Keratinocyte (primary cell): ENCODE measurements at regions not wholly inside any gene's neighbourhood (a gene's known extent, or its start where the extent isn't known, plus 50 kb on each side); places are given as distances from the start of the nearest gene placed in this dataset.
A peak's percentile ranks its signal among the peaks of the same experiment; 100 is the strongest.

Source experiments
- DNase-seq: peaks from one replicate; pipeline ENCODE4 v3.0.0-alpha.2; 2011; ENCODE audit warnings: low read depth, missing footprints, low spot score
- FAIRE-seq: peaks from 2 replicates; lab custom pipeline; 2011; peaks lifted over from hg19 to GRCh38; lab: Jason Lieb, UNC
- H2AFZ ChIP-seq: 2 replicates; pipeline ENCODE4 v1.6.0; 2012; ENCODE audit warnings: low read length, control low read depth, inconsistent platforms; ENCODE audit not compliant: control insufficient read depth
- H3K27ac ChIP-seq: 2 replicates; pipeline ENCODE4 v1.5.1; 2011; ENCODE audit warnings: low read length; ENCODE audit not compliant: control insufficient read depth, insufficient read depth
- H3K27me3 ChIP-seq: 3 replicates; pipeline ENCODE4 v1.6.0; 2011; ENCODE audit warnings: low read length; ENCODE audit not compliant: control insufficient read depth, insufficient read depth; ENCODE audit errors: extremely low read depth
- H3K36me3 ChIP-seq, 2 experiments: 2 replicates in 1 of 2; 3 replicates in 1 of 2; pipeline ENCODE4 v1.5.1; 2011; ENCODE audit warnings: low read length in 2 of 2, mild to moderate bottlenecking in 1 of 2; ENCODE audit not compliant: control insufficient read depth in 2 of 2, insufficient read depth in 2 of 2; ENCODE audit errors: extremely low read depth in 1 of 2
- H3K4me1 ChIP-seq: 3 replicates; pipeline ENCODE4 v1.5.1; 2011; ENCODE audit warnings: low read length; ENCODE audit not compliant: control insufficient read depth, insufficient read depth; ENCODE audit errors: extremely low read depth
- H3K4me2 ChIP-seq: 3 replicates; pipeline ENCODE4 v1.6.0; 2011; ENCODE audit warnings: low read depth, low read length; ENCODE audit not compliant: control insufficient read depth, insufficient read depth; ENCODE audit errors: extremely low read depth
- H3K4me3 ChIP-seq, 3 experiments: fragments of 200-600 bp in 1 of 3; sonication (generic) in 1 of 3; 2 replicates in 2 of 3; 3 replicates in 1 of 3; pipeline ENCODE4 v1.5.1; 2011 to 2016; ENCODE audit warnings: low read length in 3 of 3, mild to moderate bottlenecking in 3 of 3, control low read depth in 2 of 3, inconsistent platforms in 1 of 3, low read depth in 1 of 3, mixed read lengths in 1 of 3, mixed run types in 1 of 3, moderate library complexity in 1 of 3; ENCODE audit not compliant: control insufficient read depth in 2 of 3, insufficient read depth in 2 of 3; ENCODE audit errors: extremely low read depth in 1 of 3
- H3K79me2 ChIP-seq: 2 replicates; pipeline ENCODE4 v1.6.0; 2012; ENCODE audit warnings: low read length; ENCODE audit not compliant: control insufficient read depth, insufficient read depth
- H3K9ac ChIP-seq: 3 replicates; pipeline ENCODE4 v1.6.0; 2011; ENCODE audit warnings: low read length; ENCODE audit not compliant: control insufficient read depth, insufficient read depth; ENCODE audit errors: extremely low read depth
- H3K9me1 ChIP-seq: 3 replicates; pipeline ENCODE4 v1.6.0; 2011; ENCODE audit warnings: low read length; ENCODE audit not compliant: control insufficient read depth, insufficient read depth; ENCODE audit errors: extremely low read depth
- H3K9me3 ChIP-seq: 2 replicates; pipeline ENCODE4 v1.5.1; 2012; ENCODE audit warnings: low read depth, low read length; ENCODE audit not compliant: control insufficient read depth
- H4K20me1 ChIP-seq: 3 replicates; pipeline ENCODE4 v1.6.0; 2011; ENCODE audit warnings: low read length; ENCODE audit not compliant: control insufficient read depth, insufficient read depth; ENCODE audit errors: extremely low read depth
- CTCF ChIP-seq, 3 experiments: IDR thresholded peaks in 1 of 3; conservative IDR thresholded peaks in 1 of 3; optimal IDR thresholded peaks in 1 of 3; 2 replicates in 2 of 3; 3 replicates in 1 of 3; pipeline versions ENCODE3 to v1.5.1; 2011; ENCODE audit warnings: low read length in 3 of 3, mild to moderate bottlenecking in 3 of 3, moderate library complexity in 2 of 3, control low read depth in 1 of 3, inconsistent platforms in 1 of 3; ENCODE audit not compliant: insufficient read depth in 2 of 3; ENCODE audit errors: extremely low read depth in 1 of 3
- EZH2 ChIP-seq: IDR thresholded peaks from one replicate; pipeline ENCODE4 v1.6.1; 2012; ENCODE audit warnings: inconsistent platforms, mild to moderate bottlenecking, low read length, moderate library complexity
- dilution Hi-C: fragments of 300-500 bp; cut with MboI; formaldehyde crosslinking; loops from one replicate; pipeline ENCODE4 v1.7.0; 2020; ENCODE audit warnings: low sequenced_read_pairs; ENCODE audit not compliant: extremely low pct_ligation_motif_present

GRCh38 chr4:22870847-22871449 lies 178.2 kb downstream of the GBA3 start:
- Histone ChIP-seq H3K27ac (no peak overlapping the region), H3K4me3 (no peak overlapping the region), H3K36me3 (no peaks in the 10 kb centered on the region), H3K4me2 (no peak overlapping the region), H3K9ac (no peak overlapping the region), H3K9me3 (no peaks in the 10 kb centered on the region), H3K9me1 (no peaks in the 10 kb centered on the region), H3K27me3 (no peaks in the 10 kb centered on the region), H4K20me1 (no peaks in the 10 kb centered on the region), H2AFZ (no peak overlapping the region), H3K79me2 (no peaks in the 10 kb centered on the region), H3K4me1 (no peaks in the 10 kb centered on the region)
- FAIRE-seq (no peak), DNase-seq (no peak)
- TF ChIP-seq CTCF (optimal IDR thresholded peaks at IDR 0.05 in 1 of 3, IDR thresholded peaks at IDR 0.05 in 1 of 3, conservative IDR thresholded peaks at IDR 0.05 in 1 of 3; ENCODE audit: extremely low read depth in 1 of 3, insufficient read depth in 2 of 3, low read length in 3 of 3) (no peak), EZH2 (no peak)
- dilution Hi-C loops = no loop called here

- dilution Hi-C loops = no loop called here
- no peak for TF ChIP-seq EZH2
- TF ChIP-seq CTCF (optimal IDR thresholded peaks at IDR 0.05 in 1 of 3, IDR thresholded peaks at IDR 0.05 in 1 of 3, conservative IDR thresholded peaks at IDR 0.05 in 1 of 3; ENCODE audit: extremely low read depth in 1 of 3, insufficient read depth in 2 of 3, low read length in 3 of 3) = peak in 1 of 3 experiments; percentile 2
- no peaks in the 10 kb centered on the region for H3K79me2 ChIP-seq
- no peak for FAIRE-seq
- no peaks in the 10 kb centered on the region for H3K27me3 ChIP-seq
- H3K4me3 ChIP-seq = no peak overlapping the region
- H4K20me1 ChIP-seq = no peaks in the 10 kb centered on the region
- H3K9me1 ChIP-seq = no peaks in the 10 kb centered on the region
- H3K4me2 ChIP-seq = no peak overlapping the region
- H3K9me3 ChIP-seq = no peaks in the 10 kb centered on the region
- no peaks in the 10 kb centered on the region for H3K4me1 ChIP-seq
- no peaks in the 10 kb centered on the region for H3K36me3 ChIP-seq
- no peak for DNase-seq
- no peak overlapping the region for H3K27ac ChIP-seq
- no peak overlapping the region for H3K9ac ChIP-seq
- H2AFZ ChIP-seq = no peak overlapping the region
Measured at GRCh38 chr4:22869235-22869634, 176.5 kb downstream of the GBA3 start.
